ENCODE measurements at regions not wholly inside any gene's neighbourhood (a gene's known extent, or its start where the extent isn't known, plus 50 kb on each side); places are given as distances from the start of the nearest gene placed in this dataset.

DNA sequence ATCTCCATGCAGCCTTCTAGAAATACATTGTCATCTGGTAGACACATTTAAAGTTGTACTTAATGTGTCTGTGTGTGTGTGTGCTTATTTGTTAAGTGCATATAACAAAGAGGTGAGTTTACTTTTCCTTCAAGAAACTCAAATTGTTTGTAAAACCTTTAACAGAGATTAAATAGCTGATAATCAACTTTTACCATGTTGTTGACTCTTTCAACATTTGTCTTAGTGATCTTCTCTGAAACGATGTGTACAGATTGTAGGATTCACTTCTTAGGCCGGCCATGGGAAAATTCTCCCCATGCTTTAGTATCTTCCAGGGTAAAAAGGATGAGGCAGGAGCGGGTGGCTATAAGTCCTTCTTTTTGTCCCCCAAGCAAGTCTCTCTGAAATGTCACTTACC, 292.9 kb upstream of the MAF start:
- intact Hi-C loops (cut with micrococcal nuclease; ENCODE audit: unreplicated experiment) = no loop called here
- CTCF ChIA-PET = no interaction called here

DNA sequence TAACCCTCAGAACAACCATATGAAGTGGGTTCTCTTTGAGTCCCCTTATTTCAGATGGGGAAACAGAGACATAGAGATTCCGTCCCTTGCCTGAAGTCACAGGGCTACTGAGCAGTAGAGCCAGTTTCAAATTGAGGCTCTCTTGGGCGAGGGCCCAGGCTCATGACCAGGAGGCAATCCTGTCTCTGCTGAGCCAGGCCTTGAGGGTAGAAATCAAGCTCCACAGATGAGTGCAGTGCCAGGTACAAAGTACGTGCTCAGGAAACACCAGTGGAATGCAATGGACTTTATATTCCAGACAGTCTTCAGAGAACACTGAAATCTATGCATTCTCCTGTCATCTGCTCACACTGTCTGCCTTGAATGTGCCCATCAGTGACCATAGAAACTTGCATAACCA, 291.7 kb upstream of the MAF start:
- TF ChIP-seq CTCF (IDR thresholded peaks at IDR 0.05) = no peak
- no peak for TF ChIP-seq POLR2AphosphoS5 (IDR thresholded peaks at IDR 0.05; ENCODE audit: low read depth, low read length)
- no peak for TF ChIP-seq TCF7L2 (IDR thresholded peaks at IDR 0.05; ENCODE audit: low read depth, low read length)
- TF ChIP-seq SIN3A (IDR thresholded peaks at IDR 0.05; ENCODE audit: borderline replicate concordance, insufficient read depth, low read depth, low read length) = no peak
- TF ChIP-seq, protein P1, sequence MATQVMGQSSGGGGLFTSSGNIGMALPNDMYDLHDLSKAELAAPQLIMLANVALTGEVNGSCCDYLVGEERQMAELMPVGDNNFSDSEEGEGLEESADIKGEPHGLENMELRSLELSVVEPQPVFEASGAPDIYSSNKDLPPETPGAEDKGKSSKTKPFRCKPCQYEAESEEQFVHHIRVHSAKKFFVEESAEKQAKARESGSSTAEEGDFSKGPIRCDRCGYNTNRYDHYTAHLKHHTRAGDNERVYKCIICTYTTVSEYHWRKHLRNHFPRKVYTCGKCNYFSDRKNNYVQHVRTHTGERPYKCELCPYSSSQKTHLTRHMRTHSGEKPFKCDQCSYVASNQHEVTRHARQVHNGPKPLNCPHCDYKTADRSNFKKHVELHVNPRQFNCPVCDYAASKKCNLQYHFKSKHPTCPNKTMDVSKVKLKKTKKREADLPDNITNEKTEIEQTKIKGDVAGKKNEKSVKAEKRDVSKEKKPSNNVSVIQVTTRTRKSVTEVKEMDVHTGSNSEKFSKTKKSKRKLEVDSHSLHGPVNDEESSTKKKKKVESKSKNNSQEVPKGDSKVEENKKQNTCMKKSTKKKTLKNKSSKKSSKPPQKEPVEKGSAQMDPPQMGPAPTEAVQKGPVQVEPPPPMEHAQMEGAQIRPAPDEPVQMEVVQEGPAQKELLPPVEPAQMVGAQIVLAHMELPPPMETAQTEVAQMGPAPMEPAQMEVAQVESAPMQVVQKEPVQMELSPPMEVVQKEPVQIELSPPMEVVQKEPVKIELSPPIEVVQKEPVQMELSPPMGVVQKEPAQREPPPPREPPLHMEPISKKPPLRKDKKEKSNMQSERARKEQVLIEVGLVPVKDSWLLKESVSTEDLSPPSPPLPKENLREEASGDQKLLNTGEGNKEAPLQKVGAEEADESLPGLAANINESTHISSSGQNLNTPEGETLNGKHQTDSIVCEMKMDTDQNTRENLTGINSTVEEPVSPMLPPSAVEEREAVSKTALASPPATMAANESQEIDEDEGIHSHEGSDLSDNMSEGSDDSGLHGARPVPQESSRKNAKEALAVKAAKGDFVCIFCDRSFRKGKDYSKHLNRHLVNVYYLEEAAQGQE (IDR thresholded peaks at IDR 0.05; ENCODE audit: insufficient read depth in 1 of 2, low read depth in 2 of 2, low read length in 1 of 2) = no peak

More for the DNA sequence above, 292.9 kb upstream of the MAF start:
- BruUV-seq (replicated peaks) = no TSS peak
- ATAC-seq = no peak
- in situ Hi-C loops (cut with HindIII; ENCODE audit: low pct_unique_long_range_greater_than_20kb, low sequenced_read_pairs) = no loop called here
- no peaks in the 10 kb centered on the region for H3K4me1 ChIP-seq (ENCODE audit: control insufficient read depth, insufficient read depth, low read length)
- H3K4me3 ChIP-seq (ENCODE audit: low read depth in 2 of 2, low read length in 2 of 2) = no peak overlapping the region
- POLR2A ChIA-PET = no interaction called here
- no peak for TF ChIP-seq CTCF (IDR thresholded peaks at IDR 0.05)
- no peak overlapping the region for H3K27ac ChIP-seq (ENCODE audit: low read length)
- no peaks in the 10 kb centered on the region for H3K36me3 ChIP-seq (ENCODE audit: control insufficient read depth, insufficient read depth, low read length)
- no peak for DNase-seq (ENCODE audit: low read depth, low spot score)
- no peaks in the 10 kb centered on the region for H3K9me3 ChIP-seq (ENCODE audit: control insufficient read depth, insufficient read depth, low read depth, low read length)
- no peaks in the 10 kb centered on the region for H3K27me3 ChIP-seq (ENCODE audit: control insufficient read depth, insufficient read depth, low read length)

GRCh38 chr16:79891458-79891857, 290.9 kb upstream of the MAF start:
- in situ Hi-C loops (cut with HindIII; ENCODE audit: low pct_unique_long_range_greater_than_20kb, low sequenced_read_pairs) (no loop called here), intact Hi-C loops (cut with micrococcal nuclease; ENCODE audit: unreplicated experiment) (no loop called here)
- Histone ChIP-seq H3K27me3 (ENCODE audit: control insufficient read depth, insufficient read depth, low read length) (no peaks in the 10 kb centered on the region), H3K4me1 (ENCODE audit: control insufficient read depth, insufficient read depth, low read length) (no peaks in the 10 kb centered on the region), H3K9me3 (ENCODE audit: control insufficient read depth, insufficient read depth, low read depth, low read length) (no peaks in the 10 kb centered on the region), H3K27ac (ENCODE audit: low read length) (no peak overlapping the region), H3K36me3 (ENCODE audit: control insufficient read depth, insufficient read depth, low read length) (no peaks in the 10 kb centered on the region), H3K4me3 (ENCODE audit: low read depth in 2 of 2, low read length in 2 of 2) (no peak overlapping the region)
- CTCF ChIA-PET = no interaction called here
- DNase-seq (ENCODE audit: low read depth, low spot score) (no peak), ATAC-seq (no peak)
- POLR2A ChIA-PET = no interaction called here
- no TSS peak for BruUV-seq (replicated peaks)
- TF ChIP-seq SIN3A (IDR thresholded peaks at IDR 0.05; ENCODE audit: borderline replicate concordance, insufficient read depth, low read depth, low read length) (no peak), POLR2AphosphoS5 (IDR thresholded peaks at IDR 0.05; ENCODE audit: low read depth, low read length) (no peak), TCF7L2 (IDR thresholded peaks at IDR 0.05; ENCODE audit: low read depth, low read length) (no peak), CTCF (IDR thresholded peaks at IDR 0.05) (no peak)
- TF ChIP-seq, protein P1 (IDR thresholded peaks at IDR 0.05; ENCODE audit: insufficient read depth in 1 of 2, low read depth in 2 of 2, low read length in 1 of 2) = no peak

More for the DNA sequence above, 291.7 kb upstream of the MAF start:
- CTCF ChIA-PET = no interaction called here
- intact Hi-C loops (cut with micrococcal nuclease; ENCODE audit: unreplicated experiment) (no loop called here), in situ Hi-C loops (cut with HindIII; ENCODE audit: low pct_unique_long_range_greater_than_20kb, low sequenced_read_pairs) (no loop called here)
- no peak overlapping the region for H3K27ac ChIP-seq (ENCODE audit: low read length)
- H3K9me3 ChIP-seq (ENCODE audit: control insufficient read depth, insufficient read depth, low read depth, low read length) = no peaks in the 10 kb centered on the region
- no peak overlapping the region for H3K4me3 ChIP-seq (ENCODE audit: low read depth in 2 of 2, low read length in 2 of 2)
- BruUV-seq (replicated peaks) = no TSS peak
- DNase-seq (ENCODE audit: low read depth, low spot score) (no peak), ATAC-seq (no peak)
- H3K36me3 ChIP-seq (ENCODE audit: control insufficient read depth, insufficient read depth, low read length) = no peaks in the 10 kb centered on the region
- POLR2A ChIA-PET = no interaction called here
- H3K4me1 ChIP-seq (ENCODE audit: control insufficient read depth, insufficient read depth, low read length) = no peaks in the 10 kb centered on the region
- H3K27me3 ChIP-seq (ENCODE audit: control insufficient read depth, insufficient read depth, low read length) = no peaks in the 10 kb centered on the region
